ENCODE measurements at regions not wholly inside any gene's neighbourhood (a gene's known extent, or its start where the extent isn't known, plus 50 kb on each side); places are given as distances from the start of the nearest gene placed in this dataset.
"Not testable (repeated sequence)": the region's sequence is repeated elsewhere in the genome, so short reads cannot be mapped to it uniquely, and the experiment has no call there.

DNA sequence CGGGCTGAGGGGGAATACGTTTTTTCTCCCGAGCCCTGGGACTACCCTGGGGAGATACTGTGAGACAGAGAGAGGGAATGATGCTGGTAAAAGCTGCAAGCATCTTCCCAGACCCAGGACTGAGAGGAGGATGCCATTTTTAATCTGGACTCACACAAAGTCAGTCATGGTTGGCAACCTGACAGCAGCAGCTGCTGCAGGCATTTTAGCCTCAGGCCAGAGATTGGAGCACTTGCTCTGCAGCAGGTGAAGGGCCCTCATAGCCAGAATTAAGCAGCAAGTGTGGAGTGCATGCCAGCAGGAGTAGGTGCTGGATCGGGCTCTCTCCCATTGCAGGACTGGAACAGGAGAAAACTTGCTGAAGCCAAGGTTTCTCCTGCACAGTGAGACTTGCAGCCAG, 361.1 kb upstream of the CLEC14A start:
- H3K4me3 ChIP-seq (ENCODE audit: low read length): no peak overlapping the region
- no peak for DNase-seq (ENCODE audit: low read depth)
- TF ChIP-seq, protein P1, sequence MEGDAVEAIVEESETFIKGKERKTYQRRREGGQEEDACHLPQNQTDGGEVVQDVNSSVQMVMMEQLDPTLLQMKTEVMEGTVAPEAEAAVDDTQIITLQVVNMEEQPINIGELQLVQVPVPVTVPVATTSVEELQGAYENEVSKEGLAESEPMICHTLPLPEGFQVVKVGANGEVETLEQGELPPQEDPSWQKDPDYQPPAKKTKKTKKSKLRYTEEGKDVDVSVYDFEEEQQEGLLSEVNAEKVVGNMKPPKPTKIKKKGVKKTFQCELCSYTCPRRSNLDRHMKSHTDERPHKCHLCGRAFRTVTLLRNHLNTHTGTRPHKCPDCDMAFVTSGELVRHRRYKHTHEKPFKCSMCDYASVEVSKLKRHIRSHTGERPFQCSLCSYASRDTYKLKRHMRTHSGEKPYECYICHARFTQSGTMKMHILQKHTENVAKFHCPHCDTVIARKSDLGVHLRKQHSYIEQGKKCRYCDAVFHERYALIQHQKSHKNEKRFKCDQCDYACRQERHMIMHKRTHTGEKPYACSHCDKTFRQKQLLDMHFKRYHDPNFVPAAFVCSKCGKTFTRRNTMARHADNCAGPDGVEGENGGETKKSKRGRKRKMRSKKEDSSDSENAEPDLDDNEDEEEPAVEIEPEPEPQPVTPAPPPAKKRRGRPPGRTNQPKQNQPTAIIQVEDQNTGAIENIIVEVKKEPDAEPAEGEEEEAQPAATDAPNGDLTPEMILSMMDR (IDR thresholded peaks at IDR 0.05; ENCODE audit: insufficient read depth, low read depth, low read length, missing control alignments): no peak

DNA sequence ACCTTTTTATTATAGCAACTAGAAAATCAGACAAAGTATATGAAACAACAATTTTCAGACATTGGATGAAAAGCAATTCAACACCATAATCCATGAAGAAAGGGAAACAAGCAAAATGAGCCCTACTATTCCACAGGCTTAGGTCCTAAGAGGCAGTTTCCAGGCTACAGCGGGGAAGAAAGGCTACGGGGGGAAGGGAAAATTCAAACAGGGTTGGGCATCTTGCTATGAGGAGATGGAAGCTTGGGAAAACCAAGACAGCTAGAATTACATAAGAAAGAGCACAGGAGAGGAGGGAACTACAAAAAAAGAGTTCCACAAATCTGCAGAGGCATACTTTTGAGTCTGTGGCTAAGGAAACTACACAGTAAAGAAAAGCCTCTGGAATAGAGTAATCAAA, 356.0 kb upstream of the CLEC14A start:
- H3K4me3 ChIP-seq (ENCODE audit: low read length): no peak overlapping the region
- no peak for DNase-seq (ENCODE audit: low read depth)
- TF ChIP-seq, protein P1 (IDR thresholded peaks at IDR 0.05; ENCODE audit: insufficient read depth, low read depth, low read length, missing control alignments): no peak

DNA sequence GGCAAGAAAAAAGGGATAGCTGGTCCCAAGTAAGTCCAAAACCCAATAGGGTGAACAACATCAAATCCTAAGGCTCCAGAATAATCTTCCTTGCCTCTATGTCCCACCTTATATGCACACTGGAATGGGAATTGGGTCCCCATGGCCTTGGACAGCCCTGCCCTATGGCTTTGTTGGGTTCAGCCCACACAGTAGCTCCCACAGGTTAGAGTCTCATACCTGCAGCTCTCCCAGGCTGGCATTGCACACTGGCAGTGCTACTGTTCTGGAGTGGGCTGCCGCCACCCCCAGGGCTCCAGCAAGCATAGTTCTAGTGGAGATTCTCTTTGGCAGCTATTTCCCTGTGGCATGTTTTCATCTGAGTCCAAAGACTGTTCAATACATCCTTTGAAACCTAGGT, 352.4 kb upstream of the CLEC14A start:
- TF ChIP-seq, protein P1 (IDR thresholded peaks at IDR 0.05; ENCODE audit: insufficient read depth, low read depth, low read length, missing control alignments): no peak

DNA sequence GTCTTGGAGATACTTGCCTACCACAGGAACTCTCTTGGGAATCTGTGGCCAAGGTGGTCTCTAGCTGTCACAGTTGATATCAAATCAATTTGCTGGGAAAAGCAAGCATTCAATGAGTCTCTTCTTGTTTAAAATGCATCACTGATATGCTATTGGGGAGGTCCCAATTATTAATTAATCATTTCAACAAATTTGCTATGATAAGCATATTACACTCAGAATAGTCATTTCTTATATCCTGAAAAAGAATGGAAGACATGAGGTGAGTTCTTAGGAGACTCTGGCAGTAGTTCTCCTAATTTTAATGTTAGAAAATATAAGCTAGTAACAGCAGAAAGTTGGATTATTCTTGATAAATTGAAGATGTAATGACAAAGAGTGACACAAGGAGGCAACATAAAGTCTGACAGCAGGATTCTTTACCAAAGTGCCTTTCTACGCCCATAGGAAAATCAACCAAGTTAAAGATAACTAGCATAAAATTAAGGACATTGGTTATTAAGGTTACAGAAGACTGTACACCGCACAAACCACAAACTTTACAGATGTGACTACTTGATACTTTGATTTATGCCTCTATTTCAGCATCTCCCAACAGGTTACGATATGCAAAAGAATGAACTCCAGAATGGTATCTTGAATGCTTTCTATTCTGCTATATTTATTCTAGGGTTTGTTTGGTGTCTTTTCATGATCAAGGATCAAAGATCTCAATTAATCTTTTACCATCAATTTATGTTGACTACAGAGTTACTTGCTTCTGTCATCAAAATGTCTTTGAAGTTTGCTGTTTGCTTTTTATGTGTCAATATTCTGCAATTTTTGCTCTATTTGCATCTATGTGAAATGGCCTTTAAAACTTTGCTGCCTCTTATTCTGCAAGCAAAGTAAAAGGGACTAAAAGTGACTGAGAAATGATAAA, 349.6 kb upstream of the CLEC14A start:
- DNase-seq (ENCODE audit: low read depth): no peak
- H3K4me3 ChIP-seq (ENCODE audit: low read length): no peak overlapping the region
- TF ChIP-seq, protein P1 (IDR thresholded peaks at IDR 0.05; ENCODE audit: insufficient read depth, low read depth, low read length, missing control alignments): peak; percentile 3

More for the DNA sequence above, 352.4 kb upstream of the CLEC14A start:
- no peak for DNase-seq (ENCODE audit: low read depth)
- no peak overlapping the region for H3K4me3 ChIP-seq (ENCODE audit: low read length)

DNA sequence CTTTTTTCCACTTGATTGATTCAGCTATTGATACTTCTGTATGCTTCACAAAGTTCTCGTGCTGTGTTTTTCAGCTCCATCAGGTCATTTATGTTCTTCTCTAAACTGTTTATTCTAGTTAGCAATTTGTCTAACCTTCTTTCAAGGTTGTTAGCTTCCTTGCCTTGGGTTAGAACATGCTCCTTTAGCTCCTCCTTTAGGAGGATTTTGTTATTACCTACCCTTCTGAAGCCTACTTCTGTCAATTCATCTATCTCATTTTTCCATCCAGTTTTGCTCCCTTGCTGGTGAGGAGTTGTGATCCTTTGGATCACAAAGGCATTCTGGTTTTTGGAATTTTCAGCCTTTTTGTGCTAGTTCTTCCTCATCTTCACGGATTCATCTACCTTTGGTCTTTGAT, 344.7 kb upstream of the CLEC14A start:
- DNase-seq (ENCODE audit: low read depth); H3K4me3 ChIP-seq (ENCODE audit: low read length): not testable (repeated sequence)

DNA sequence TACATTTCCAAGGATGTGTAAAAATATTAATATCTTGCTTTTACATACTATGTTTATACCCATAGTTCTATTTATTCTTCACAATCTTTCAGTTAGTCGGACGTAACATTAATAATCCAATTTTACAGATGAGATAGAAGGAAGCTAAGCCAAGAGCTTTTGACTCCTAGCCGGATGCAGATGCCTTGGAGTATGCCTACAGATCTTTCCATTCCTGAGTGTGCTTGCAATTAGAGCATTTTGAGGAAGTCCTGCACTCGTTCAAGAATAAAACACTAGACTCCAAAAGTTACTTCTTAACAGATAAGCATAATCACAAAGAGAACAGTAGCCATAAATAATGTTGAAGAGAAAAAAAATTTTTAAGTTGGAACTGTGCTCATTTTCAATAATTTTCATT, 337.6 kb upstream of the CLEC14A start:
- TF ChIP-seq, protein P1 (IDR thresholded peaks at IDR 0.05; ENCODE audit: insufficient read depth, low read depth, low read length, missing control alignments): no peak
- no peak for DNase-seq (ENCODE audit: low read depth)
- no peak overlapping the region for H3K4me3 ChIP-seq (ENCODE audit: low read length)

DNA sequence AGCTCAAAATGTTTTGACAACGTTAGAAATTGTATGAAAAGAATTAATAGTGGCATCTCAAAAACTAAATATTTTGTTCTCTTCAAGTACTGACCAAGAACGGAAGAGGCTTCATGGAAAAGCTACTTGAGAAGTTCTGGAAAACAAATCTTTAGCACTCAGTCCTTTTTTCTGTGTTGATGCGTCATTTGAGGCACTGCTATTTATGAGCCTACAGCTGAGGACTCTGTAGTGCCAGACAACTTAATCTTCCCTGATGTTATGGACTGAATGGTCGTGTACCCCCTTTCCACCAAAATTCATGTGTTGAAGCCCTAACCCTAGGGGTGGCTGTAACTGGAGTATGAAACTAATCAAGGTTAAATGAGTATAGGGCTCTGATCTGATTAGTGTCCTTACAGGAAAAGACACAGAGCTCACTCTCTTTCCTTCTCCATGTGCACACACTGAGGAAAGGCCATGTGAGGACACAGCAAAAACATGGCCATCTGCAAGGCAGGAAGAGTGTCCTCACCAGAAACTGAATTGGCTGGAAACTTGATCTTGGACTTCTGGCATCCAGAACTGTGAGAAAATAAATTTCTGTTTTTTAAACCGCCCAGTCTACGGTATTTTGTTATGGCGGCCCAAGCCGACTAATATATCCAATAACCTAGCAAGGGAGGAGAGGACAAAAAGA, 337.0 kb upstream of the CLEC14A start:
- TF ChIP-seq, protein P1 (IDR thresholded peaks at IDR 0.05; ENCODE audit: insufficient read depth, low read depth, low read length, missing control alignments): no peak

More for the DNA sequence above, 337.0 kb upstream of the CLEC14A start:
- no peak overlapping the region for H3K4me3 ChIP-seq (ENCODE audit: low read length)
- no peak for DNase-seq (ENCODE audit: low read depth)
